Activated CD8-positive, alpha-beta memory T cell treated with anti-CD3 and anti-CD28 coated beads for 4 hours (primary cell): ENCODE measurements at regions not wholly inside any gene's neighbourhood (a gene's known extent, or its start where the extent isn't known, plus 50 kb on each side); places are given as distances from the start of the nearest gene placed in this dataset.

Experiments
- DNase-seq, 2 donors: peaks; one replicate each; pipeline ENCODE4 v3.0.0-alpha.2; 2020; ENCODE audit warnings: low read depth in 2 of 2

- no peak for DNase-seq
Measured at GRCh38 chr2:134167015-134167414, 86.9 kb upstream of the MGAT5 start.

- no peak for DNase-seq
Measured at GRCh38 chr2:134169788-134170187, 84.1 kb upstream of the MGAT5 start.

GRCh38 chr2:134170294-134170693 lies 83.6 kb upstream of the MGAT5 start:
- no peak for DNase-seq

- no peak for DNase-seq
Measured at GRCh38 chr2:134170700-134171099, 83.2 kb upstream of the MGAT5 start.

- no peak for DNase-seq
Measured at GRCh38 chr2:134173338-134174016, 80.4 kb upstream of the MGAT5 start.

GRCh38 chr2:134174711-134175110 lies 79.2 kb upstream of the MGAT5 start:
- DNase-seq: no peak

- DNase-seq: no peak
Measured at GRCh38 chr2:134175834-134176233, 78.0 kb upstream of the MGAT5 start.

GRCh38 chr2:134177351-134177931 lies 76.4 kb upstream of the MGAT5 start:
- no peak for DNase-seq

- DNase-seq: no peak
Measured at GRCh38 chr2:134178138-134178877, 75.6 kb upstream of the MGAT5 start.

- DNase-seq: no peak
Measured at GRCh38 chr2:134181219-134181618, 72.7 kb upstream of the MGAT5 start.

- DNase-seq: no peak
Measured at GRCh38 chr2:134183679-134184078, 70.2 kb upstream of the MGAT5 start.

- no peak for DNase-seq
Measured at GRCh38 chr2:134185639-134186038, 68.2 kb upstream of the MGAT5 start.

GRCh38 chr2:134189009-134189720 lies 64.7 kb upstream of the MGAT5 start:
- no peak for DNase-seq

- no peak for DNase-seq
Measured at GRCh38 chr2:134190062-134190806, 63.6 kb upstream of the MGAT5 start.

- DNase-seq: no peak
Measured at GRCh38 chr2:134190807-134191203, 63.1 kb upstream of the MGAT5 start.

GRCh38 chr2:134191835-134192234 lies 62.0 kb upstream of the MGAT5 start:
- no peak for DNase-seq

- DNase-seq: no peak
Measured at GRCh38 chr2:134193006-134193405, 60.9 kb upstream of the MGAT5 start.

GRCh38 chr2:134194519-134194918 lies 59.4 kb upstream of the MGAT5 start:
- no peak for DNase-seq

- DNase-seq: no peak
Measured at GRCh38 chr2:134195341-134195740, 58.5 kb upstream of the MGAT5 start.

- DNase-seq: no peak
Measured at GRCh38 chr2:134197445-134197844, 56.4 kb upstream of the MGAT5 start.

- no peak for DNase-seq
Measured at GRCh38 chr2:134198006-134198634, 55.8 kb upstream of the MGAT5 start.
